GM13976 (cell line): ENCODE measurements at regions not wholly inside any gene's neighbourhood (a gene's known extent, or its start where the extent isn't known, plus 50 kb on each side); places are given as distances from the start of the nearest gene placed in this dataset.
"Not testable (repeated sequence)": the region's sequence is repeated elsewhere in the genome, so short reads cannot be mapped to it uniquely, and the experiment has no call there.

ENCODE experiments used
- DNase-seq: peaks from one replicate; pipeline ENCODE4 v3.0.0; 2012; ENCODE audit warnings: low spot score
- CTCF ChIP-seq: IDR thresholded peaks from 2 replicates; pipeline ENCODE4 v1.5.1; 2012; ENCODE audit warnings: borderline replicate concordance, mild to moderate bottlenecking; ENCODE audit not compliant: insufficient read depth; ENCODE audit errors: extremely low read depth, missing control alignments, control extremely low read depth
- in situ Hi-C: fragments of 300-500 bp; cut with MboI; formaldehyde crosslinking; loops from one replicate; pipeline ENCODE4 v1.12.0; 2022; ENCODE audit warnings: low sequenced_read_pairs, mixed read lengths, inconsistent platforms; ENCODE audit not compliant: unreplicated experiment

- in situ Hi-C loops = no loop called here
These were observed 500.1 kb downstream of the IGSF11 start for GRCh38 chr3:118534519-118534918.

GRCh38 chr3:118536764-118537163, 497.9 kb downstream of the IGSF11 start:
- no peak for TF ChIP-seq CTCF
- in situ Hi-C loops = no loop called here
- DNase-seq = no peak

More at GRCh38 chr3:118534519-118534918, 500.1 kb downstream of the IGSF11 start:
- no peak for TF ChIP-seq CTCF
- no peak for DNase-seq

GRCh38 chr3:118537454-118537853, 497.2 kb downstream of the IGSF11 start:
- in situ Hi-C loops = no loop called here
- DNase-seq = no peak
- no peak for TF ChIP-seq CTCF

- DNase-seq = no peak
- no peak for TF ChIP-seq CTCF
These were observed 496.5 kb downstream of the IGSF11 start for GRCh38 chr3:118538187-118538586.

GRCh38 chr3:118539820-118540447, 494.7 kb downstream of the IGSF11 start:
- in situ Hi-C loops = not testable (repeated sequence)

More at GRCh38 chr3:118538187-118538586, 496.5 kb downstream of the IGSF11 start:
- in situ Hi-C loops = no loop called here

GRCh38 chr3:118540448-118540821, 494.2 kb downstream of the IGSF11 start:
- in situ Hi-C loops, DNase-seq: not testable (repeated sequence)

More at GRCh38 chr3:118539820-118540447, 494.7 kb downstream of the IGSF11 start:
- not testable (repeated sequence) for DNase-seq

GRCh38 chr3:118540826-118541225, 493.8 kb downstream of the IGSF11 start:
- in situ Hi-C loops = no loop called here
- no peak for TF ChIP-seq CTCF
- DNase-seq = no peak

GRCh38 chr3:118541796-118542195, 492.9 kb downstream of the IGSF11 start:
- in situ Hi-C loops = no loop called here
- no peak for TF ChIP-seq CTCF
- no peak for DNase-seq
